ENCODE measurements at regions not wholly inside any gene's neighbourhood (a gene's known extent, or its start where the extent isn't known, plus 50 kb on each side); places are given as distances from the start of the nearest gene placed in this dataset.
"Not testable (repeated sequence)": the region's sequence is repeated elsewhere in the genome, so short reads cannot be mapped to it uniquely, and the experiment has no call there.

DNA sequence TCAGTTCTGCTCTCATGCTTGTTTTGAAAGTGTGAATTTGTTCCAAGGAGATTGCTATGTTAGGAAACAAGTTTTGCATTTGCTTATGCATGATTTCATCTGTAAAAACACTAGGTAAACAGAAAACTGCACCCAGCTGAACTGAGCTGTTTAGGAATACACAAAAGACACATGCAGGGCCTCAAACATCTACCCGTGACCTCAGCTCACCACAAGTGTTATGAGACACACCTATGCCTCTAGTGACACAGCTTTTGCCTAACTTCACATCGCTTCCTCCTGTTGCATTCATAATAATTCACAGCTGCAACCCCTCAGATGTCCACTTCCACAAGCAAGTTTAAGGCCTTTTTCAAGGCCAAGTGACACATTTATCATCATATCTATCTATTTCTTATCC, 98.0 kb upstream of the SLC24A3 start:
- DNase-seq, result no peak

DNA sequence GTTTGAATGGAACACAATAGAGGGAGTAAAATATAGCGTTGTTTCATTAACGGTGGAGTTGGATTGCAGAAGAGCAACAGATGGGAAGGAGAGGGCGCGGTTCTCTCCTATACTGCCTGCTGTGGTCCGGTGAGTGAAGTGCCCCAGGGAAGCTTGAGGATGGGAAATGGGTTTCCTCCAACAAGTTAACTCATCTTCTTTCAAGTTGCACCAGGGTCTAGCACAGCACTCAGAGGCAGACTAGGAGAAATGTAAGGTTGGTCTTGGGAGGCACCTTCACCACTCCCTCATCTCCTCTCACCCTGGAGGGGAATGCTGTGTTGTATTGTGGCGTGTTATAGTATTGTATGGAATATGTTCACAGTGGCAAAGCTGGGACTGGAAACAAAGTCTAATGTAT, 96.9 kb upstream of the SLC24A3 start:
- no peak for DNase-seq

GRCh38 chr20:19120011-19120410, 92.4 kb upstream of the SLC24A3 start:
- DNase-seq, result no peak

DNA sequence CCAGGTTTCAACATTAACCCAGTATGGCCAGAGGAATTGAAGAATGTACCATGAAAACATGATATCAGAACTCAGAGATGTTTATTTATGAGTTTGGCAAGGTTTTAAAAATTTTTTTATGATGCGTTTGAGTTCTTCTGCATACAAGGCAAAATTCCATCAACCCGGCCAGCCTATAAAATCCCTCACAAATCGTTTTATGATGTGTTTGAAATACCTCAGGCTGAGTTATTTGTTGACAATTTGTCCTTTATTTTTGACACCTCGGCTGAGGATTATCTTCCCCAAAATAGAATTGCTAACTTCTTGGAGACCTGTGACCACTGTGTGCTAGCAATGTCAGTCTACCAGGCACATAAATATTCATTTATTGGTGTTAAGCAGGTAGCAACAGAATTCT, 91.9 kb upstream of the SLC24A3 start:
- peak in 1 of 3 donors; percentile 32 for DNase-seq

- no peak for DNase-seq
Observed at GRCh38 chr20:19121463-19121862, 91.0 kb upstream of the SLC24A3 start.

DNA sequence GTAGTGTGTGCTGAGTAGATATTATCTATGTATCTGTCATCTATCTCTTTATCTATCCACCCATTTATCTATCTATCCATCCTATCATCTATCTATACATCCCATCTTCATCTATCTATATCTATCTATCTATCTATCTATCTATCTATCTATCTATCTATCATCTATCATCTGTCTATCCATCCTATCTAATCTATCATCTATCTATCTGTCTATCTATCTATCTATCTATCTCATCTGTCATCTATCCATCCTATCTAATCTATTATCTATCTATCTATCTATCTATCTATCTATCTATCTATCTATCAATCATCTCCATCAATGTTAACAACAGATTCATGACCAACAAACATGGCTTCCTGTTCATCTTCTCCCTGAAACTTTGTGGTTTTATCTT, 90.5 kb upstream of the SLC24A3 start:
- no peak for DNase-seq

DNA sequence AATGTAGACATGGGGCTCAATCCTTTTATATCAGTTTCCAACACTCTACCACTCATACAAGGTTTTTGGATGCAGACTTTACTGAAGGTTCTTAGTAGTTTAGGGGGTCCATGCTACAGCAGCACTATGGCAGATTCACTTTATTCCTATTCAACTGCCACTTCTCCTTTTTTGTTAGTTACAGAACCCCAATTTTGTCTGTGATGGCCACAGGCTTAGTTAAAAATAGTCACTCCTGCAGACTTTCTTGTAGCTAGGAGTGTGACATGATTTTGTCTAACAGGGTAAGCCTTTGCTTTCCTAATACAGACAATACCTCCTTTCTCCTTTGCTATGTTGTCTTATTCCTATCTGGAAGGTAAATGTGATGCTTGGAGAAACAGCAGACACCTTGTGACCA, 90.0 kb upstream of the SLC24A3 start:
- no peak for DNase-seq

GRCh38 chr20:19125508-19125907, 86.9 kb upstream of the SLC24A3 start:
- DNase-seq, result no peak

GRCh38 chr20:19129306-19129705, 83.1 kb upstream of the SLC24A3 start:
- DNase-seq, result no peak

DNA sequence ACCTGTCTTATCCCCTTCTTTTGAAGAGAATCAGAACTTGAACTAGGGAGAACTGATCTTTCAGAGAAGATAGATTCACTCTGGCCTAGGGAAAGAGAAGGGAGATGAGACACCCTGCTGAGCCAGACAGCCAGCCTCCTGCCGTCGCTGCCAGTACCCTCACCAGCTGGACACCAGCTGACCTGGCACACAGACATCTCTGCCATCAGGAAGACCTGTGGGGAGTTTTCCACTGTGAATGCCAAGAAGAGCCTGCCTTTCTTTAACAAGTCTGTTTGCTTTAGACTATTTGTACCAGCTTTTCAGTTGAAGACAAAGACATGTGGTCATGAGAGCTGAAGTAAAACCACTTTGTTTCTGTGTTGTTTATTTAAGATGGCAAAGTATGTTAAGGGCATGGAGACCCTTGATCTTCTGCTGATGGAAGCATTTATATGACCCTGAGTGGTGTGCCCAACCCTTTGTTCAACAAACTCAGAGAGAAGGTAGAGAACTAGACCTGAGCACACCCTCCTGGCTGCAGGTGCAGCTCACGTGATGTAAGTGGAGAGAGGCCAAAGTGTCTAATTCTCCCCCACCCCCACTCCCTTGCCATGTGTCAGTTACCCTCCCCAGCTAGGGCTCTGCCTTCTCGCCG, 82.3 kb upstream of the SLC24A3 start:
- no peak for DNase-seq

DNA sequence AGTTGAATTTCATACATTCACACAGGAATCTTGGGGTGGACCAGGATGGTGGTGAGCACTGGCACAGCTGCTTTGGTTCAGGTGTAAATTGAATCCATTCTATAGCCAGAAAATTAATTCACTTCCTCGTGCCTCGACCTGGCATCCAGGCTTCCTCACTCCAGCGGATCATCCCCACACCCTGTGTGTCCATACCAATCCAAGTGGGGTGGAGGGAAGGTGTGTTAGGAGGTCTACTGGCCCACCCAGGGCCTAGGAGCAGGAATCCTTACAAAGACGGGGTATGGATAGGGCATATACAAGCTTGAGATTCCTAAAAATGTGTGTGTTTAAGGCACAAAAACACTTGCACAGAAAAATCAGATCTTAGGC, 81.8 kb upstream of the SLC24A3 start:
- DNase-seq, result no peak

GRCh38 chr20:19137641-19138040, 74.8 kb upstream of the SLC24A3 start:
- no peak for DNase-seq

GRCh38 chr20:19138758-19139157, 73.7 kb upstream of the SLC24A3 start:
- DNase-seq, result no peak

GRCh38 chr20:19139584-19139983, 72.9 kb upstream of the SLC24A3 start:
- DNase-seq, result not testable (repeated sequence)

- peak in 2 of 3 donors; percentile 5 to 18 for DNase-seq
Observed at GRCh38 chr20:19141998-19142397, 70.4 kb upstream of the SLC24A3 start.

DNA sequence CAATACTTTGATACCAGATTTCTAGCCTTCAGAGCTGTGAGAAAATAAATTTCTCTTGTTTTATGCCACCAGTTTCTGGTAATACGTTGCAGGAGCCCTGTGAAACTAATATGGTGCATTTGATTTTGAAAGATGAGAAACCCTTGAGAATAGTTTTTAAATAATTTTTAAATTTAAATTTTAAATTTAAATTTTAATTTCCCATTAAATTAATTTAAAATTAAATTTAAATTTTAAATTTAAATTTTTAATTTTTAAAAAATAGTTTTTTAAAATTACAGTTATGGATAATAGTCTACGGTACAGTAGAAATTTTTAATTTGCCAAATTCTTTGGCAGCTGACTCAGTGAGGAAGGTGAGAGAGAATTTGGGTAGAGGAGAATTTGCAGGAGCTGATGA, 68.6 kb upstream of the SLC24A3 start:
- no peak for DNase-seq

DNA sequence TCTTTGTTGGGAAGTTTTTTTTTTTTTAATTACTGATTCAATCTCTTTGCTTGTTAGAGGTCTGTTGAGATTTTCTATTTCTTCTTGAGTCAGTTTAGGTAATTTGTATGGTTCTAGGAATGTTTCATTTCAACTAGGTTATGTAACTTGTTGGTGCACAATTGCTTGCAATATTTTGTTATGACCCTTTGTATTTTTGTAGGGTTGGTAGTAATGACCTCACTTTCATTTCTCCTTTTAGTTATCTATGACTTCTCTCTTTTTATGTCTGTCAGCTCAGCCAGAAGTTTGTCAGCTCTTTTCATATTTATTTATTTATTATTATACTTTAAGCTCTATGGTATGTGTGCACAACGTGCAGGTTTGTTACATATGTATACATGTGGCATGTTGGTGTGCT, 51.1 kb upstream of the SLC24A3 start:
- DNase-seq, result no peak

Data from muscle of back (tissue), 3 donors.